PC-3 (cell line): ENCODE measurements at regions not wholly inside any gene's neighbourhood (a gene's known extent, or its start where the extent isn't known, plus 50 kb on each side); places are given as distances from the start of the nearest gene placed in this dataset.

Experiments
- EZH2 ChIP-seq: fragments of 300-600 bp; sonication (generic); IDR thresholded peaks from one replicate; pipeline ENCODE4 v1.6.1; 2017; ENCODE audit warnings: antibody characterized with exemption, mild to moderate bottlenecking, low read length; ENCODE audit not compliant: unreplicated experiment
- EZH2phosphoT487 ChIP-seq: fragments of 300-600 bp; sonication (generic); IDR thresholded peaks from 2 replicates; pipeline ENCODE4 v1.6.1; 2018; ENCODE audit warnings: mild to moderate bottlenecking, antibody characterized with exemption, low read length, borderline replicate concordance
- TF ChIP-seq, protein P1 (sequence below): fragments of 300-600 bp; sonication (generic); conservative IDR thresholded peaks from 2 replicates; pipeline ENCODE4 v1.5.1; 2017; ENCODE audit warnings: antibody characterized with exemption, low read depth, mild to moderate bottlenecking, low read length

DNA sequence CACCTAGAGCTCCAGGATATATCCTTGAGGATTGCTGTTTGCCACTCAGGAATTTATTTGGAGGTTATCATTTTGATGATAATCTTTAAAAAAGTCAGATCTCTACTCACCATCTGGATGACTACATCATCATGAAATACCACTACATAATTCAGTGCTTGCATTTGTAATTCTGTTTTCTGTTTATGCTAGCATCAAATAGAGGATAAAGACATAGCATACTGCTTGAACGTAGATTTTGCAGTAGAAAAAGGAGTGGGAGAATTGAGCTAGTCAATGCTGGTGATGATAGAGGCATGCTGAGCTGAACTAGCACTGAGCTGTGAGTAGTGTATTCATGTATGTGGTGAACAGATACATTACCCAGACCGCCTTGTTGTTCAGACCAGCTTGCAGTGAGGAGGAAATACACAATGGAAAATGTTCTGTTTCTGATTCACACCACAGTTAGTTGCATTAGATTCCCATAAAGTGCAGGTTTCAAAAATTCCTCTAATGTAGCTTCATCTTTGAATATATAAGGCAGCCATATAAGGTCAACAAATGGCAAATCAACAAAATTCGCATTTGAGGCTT is 68.8 kb upstream of the CDC42EP3 start:
- TF ChIP-seq EZH2 (no peak), EZH2phosphoT487 (no peak)
- TF ChIP-seq, protein P1, sequence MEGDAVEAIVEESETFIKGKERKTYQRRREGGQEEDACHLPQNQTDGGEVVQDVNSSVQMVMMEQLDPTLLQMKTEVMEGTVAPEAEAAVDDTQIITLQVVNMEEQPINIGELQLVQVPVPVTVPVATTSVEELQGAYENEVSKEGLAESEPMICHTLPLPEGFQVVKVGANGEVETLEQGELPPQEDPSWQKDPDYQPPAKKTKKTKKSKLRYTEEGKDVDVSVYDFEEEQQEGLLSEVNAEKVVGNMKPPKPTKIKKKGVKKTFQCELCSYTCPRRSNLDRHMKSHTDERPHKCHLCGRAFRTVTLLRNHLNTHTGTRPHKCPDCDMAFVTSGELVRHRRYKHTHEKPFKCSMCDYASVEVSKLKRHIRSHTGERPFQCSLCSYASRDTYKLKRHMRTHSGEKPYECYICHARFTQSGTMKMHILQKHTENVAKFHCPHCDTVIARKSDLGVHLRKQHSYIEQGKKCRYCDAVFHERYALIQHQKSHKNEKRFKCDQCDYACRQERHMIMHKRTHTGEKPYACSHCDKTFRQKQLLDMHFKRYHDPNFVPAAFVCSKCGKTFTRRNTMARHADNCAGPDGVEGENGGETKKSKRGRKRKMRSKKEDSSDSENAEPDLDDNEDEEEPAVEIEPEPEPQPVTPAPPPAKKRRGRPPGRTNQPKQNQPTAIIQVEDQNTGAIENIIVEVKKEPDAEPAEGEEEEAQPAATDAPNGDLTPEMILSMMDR: no peak
